Liver (tissue), 8 donors: ENCODE measurements at regions not wholly inside any gene's neighbourhood (a gene's known extent, or its start where the extent isn't known, plus 50 kb on each side); places are given as distances from the start of the nearest gene placed in this dataset.

Experiments
- DNase-seq: peaks from one replicate; pipeline ENCODE4 v3.0.0-alpha.2; 2017; ENCODE audit warnings: low spot score
- H3K27ac ChIP-seq, 2 donors: one replicate each; pipeline ENCODE4 v1.7.0; 2013; ENCODE audit warnings: inconsistent platforms in 2 of 2, low read length in 2 of 2, control low read depth in 1 of 2, low read depth in 1 of 2, mild to moderate bottlenecking in 1 of 2
- H3K27me3 ChIP-seq, 4 donors: one replicate each; pipeline versions ENCODE4 v1.6.1 to v1.7.0; 2013; ENCODE audit warnings: low read length in 3 of 4, inconsistent platforms in 1 of 4, mild to moderate bottlenecking in 1 of 4, moderate library complexity in 1 of 4; ENCODE audit not compliant: control insufficient read depth in 4 of 4, insufficient read depth in 4 of 4
- H3K36me3 ChIP-seq, 4 donors: one replicate each; pipeline versions ENCODE4 v1.6.1 to v1.7.0; 2013; ENCODE audit warnings: low read length in 3 of 4, mild to moderate bottlenecking in 3 of 4, low read depth in 1 of 4, moderate library complexity in 1 of 4; ENCODE audit not compliant: control insufficient read depth in 4 of 4, insufficient read depth in 3 of 4
- H3K4me1 ChIP-seq, 4 donors: one replicate each; pipeline versions ENCODE4 v1.6.1 to v1.7.0; 2013; ENCODE audit warnings: low read length in 3 of 4, mild to moderate bottlenecking in 3 of 4, moderate library complexity in 1 of 4; ENCODE audit not compliant: control insufficient read depth in 4 of 4, insufficient read depth in 4 of 4
- H3K4me3 ChIP-seq, 3 donors: one replicate each; pipeline versions ENCODE4 v1.6.1 to v1.7.0; 2013; ENCODE audit warnings: low read length in 3 of 3, control low read depth in 1 of 3, low read depth in 1 of 3, mild to moderate bottlenecking in 1 of 3
- H3K9ac ChIP-seq, 2 donors: one replicate each; pipeline ENCODE4 v1.7.0; 2013; ENCODE audit warnings: low read length in 2 of 2, mild to moderate bottlenecking in 2 of 2, moderate library complexity in 2 of 2, control low read depth in 1 of 2, low read depth in 1 of 2
- H3K9me3 ChIP-seq, 4 donors: one replicate each; pipeline versions ENCODE4 v1.6.1 to v1.7.0; 2013; ENCODE audit warnings: low read length in 3 of 4; ENCODE audit not compliant: control insufficient read depth in 4 of 4
- ATF3 ChIP-seq: IDR thresholded peaks from 2 replicates; pipeline ENCODE4 v1.6.1; 2016; ENCODE audit warnings: antibody characterized with exemption
- CTCF ChIP-seq: fragments of 150-350 bp; IDR thresholded peaks from 2 replicates; pipeline ENCODE4 v1.5.1; 2017; ENCODE audit warnings: improper control_type of control experiment, low read depth, low read length; ENCODE audit not compliant: missing input control
- EGR1 ChIP-seq, 2 donors: IDR thresholded peaks; 2 replicates each; pipeline ENCODE4 v1.6.1; 2016 to 2018; ENCODE audit warnings: antibody characterized with exemption in 2 of 2, low read depth in 2 of 2
- FOXA1 ChIP-seq: IDR thresholded peaks from 2 replicates; pipeline ENCODE4 v1.6.1; 2016; ENCODE audit warnings: antibody characterized with exemption
- FOXA2 ChIP-seq: IDR thresholded peaks from 2 replicates; pipeline ENCODE4 v1.6.1; 2016; ENCODE audit warnings: antibody characterized with exemption
- GABPA ChIP-seq, 2 donors: IDR thresholded peaks in 1 of 2; conservative IDR thresholded peaks in 1 of 2; 2 replicates each; pipeline ENCODE4 v1.6.1; 2016; ENCODE audit warnings: antibody characterized with exemption in 2 of 2, mild to moderate bottlenecking in 1 of 2, moderate library complexity in 1 of 2
- HNF4A ChIP-seq, 2 donors: conservative IDR thresholded peaks; 2 replicates each; pipeline ENCODE4 v1.6.1; 2016; ENCODE audit warnings: antibody characterized with exemption in 2 of 2, mild to moderate bottlenecking in 2 of 2
- HNF4G ChIP-seq: IDR thresholded peaks from 2 replicates; pipeline ENCODE4 v1.6.1; 2016; ENCODE audit warnings: antibody characterized with exemption
- JUND ChIP-seq, 2 donors: IDR thresholded peaks; 2 replicates each; pipeline ENCODE4 v1.6.1; 2016; ENCODE audit warnings: antibody characterized with exemption in 2 of 2
- MAX ChIP-seq: IDR thresholded peaks from 2 replicates; pipeline ENCODE4 v1.6.1; 2016; ENCODE audit warnings: antibody characterized with exemption
- NR2F2 ChIP-seq: IDR thresholded peaks from 2 replicates; pipeline ENCODE4 v1.6.1; 2016; ENCODE audit warnings: antibody characterized with exemption
- RAD21 ChIP-seq, 2 donors: IDR thresholded peaks; 2 replicates each; pipeline ENCODE4 v1.6.1; 2016; ENCODE audit warnings: antibody characterized with exemption in 2 of 2, mild to moderate bottlenecking in 2 of 2
- REST ChIP-seq: IDR thresholded peaks from 2 replicates; pipeline ENCODE4 v1.6.1; 2016; ENCODE audit warnings: antibody characterized with exemption, mild to moderate bottlenecking
- RXRA ChIP-seq, 2 donors: IDR thresholded peaks; 2 replicates each; pipeline ENCODE4 v1.6.1; 2017 to 2018; ENCODE audit warnings: antibody characterized with exemption in 2 of 2, mild to moderate bottlenecking in 1 of 2
- SP1 ChIP-seq: IDR thresholded peaks from 2 replicates; pipeline ENCODE4 v1.6.1; 2018; ENCODE audit warnings: antibody characterized with exemption, mild to moderate bottlenecking
- TAF1 ChIP-seq: conservative IDR thresholded peaks from 2 replicates; pipeline ENCODE4 v1.6.1; 2016; ENCODE audit warnings: antibody characterized with exemption, mild to moderate bottlenecking
- YY1 ChIP-seq: IDR thresholded peaks from 2 replicates; pipeline ENCODE4 v1.6.1; 2016; ENCODE audit warnings: antibody characterized with exemption, mild to moderate bottlenecking
- ZBTB33 ChIP-seq: IDR thresholded peaks from 2 replicates; pipeline ENCODE4 v1.6.1; 2016; ENCODE audit warnings: antibody characterized with exemption
- whole genome bisulfite sequencing: extraction: QIAGEN DNeasy Blood & Tissue Kit; methylation state at CpG from one replicate; pipeline ENCODE4 v1.1.7; 2013; 5-methylcytosine and 5-hydroxymethylcytosine counted together
- donor health status: healthy.
- donor health status: healthy.
- donor health status: healthy.
- donor health status: healthy.
- donor health status: healthy.

- H3K27me3 ChIP-seq: no peaks in the 10 kb centered on the region
- no peak overlapping the region for H3K9ac ChIP-seq
- 74% methylated on average over 5 of the region's 5 CpGs for WGBS
- H3K9me3 ChIP-seq: no peaks in the 10 kb centered on the region
- H3K4me1 ChIP-seq: no peaks in the 10 kb centered on the region
- H3K4me3 ChIP-seq: no peak overlapping the region
- TF ChIP-seq JUND (IDR thresholded peaks at IDR 0.05) (no peak), FOXA1 (no peak), MAX (no peak), RXRA (IDR thresholded peaks at IDR 0.05) (no peak), ZBTB33 (no peak), SP1 (no peak), GABPA (IDR thresholded peaks at IDR 0.05 in 1 of 2, conservative IDR thresholded peaks at IDR 0.05 in 1 of 2) (no peak), YY1 (no peak), FOXA2 (no peak), REST (no peak), CTCF (no peak), TAF1 (no peak), HNF4A (conservative IDR thresholded peaks at IDR 0.05) (no peak), EGR1 (IDR thresholded peaks at IDR 0.05; ENCODE audit: low read depth in 2 of 2) (no peak), NR2F2 (no peak), HNF4G (no peak), RAD21 (IDR thresholded peaks at IDR 0.05) (no peak), ATF3 (no peak)
- no peaks in the 10 kb centered on the region for H3K36me3 ChIP-seq
- H3K27ac ChIP-seq: no peak overlapping the region
- DNase-seq: no peak
Observed at GRCh38 chr13:104641309-104641708, 1575.1 kb upstream of the SLC10A2 start.

GRCh38 chr13:104635879-104636278 is 1569.7 kb upstream of the SLC10A2 start:
- Histone ChIP-seq H3K36me3 (no peaks in the 10 kb centered on the region), H3K9me3 (no peaks in the 10 kb centered on the region), H3K9ac (no peak overlapping the region), H3K4me1 (no peaks in the 10 kb centered on the region), H3K27me3 (no peaks in the 10 kb centered on the region), H3K27ac (no peak overlapping the region), H3K4me3 (no peak overlapping the region)
- DNase-seq: no peak
- no peak for TF ChIP-seq NR2F2
- TF ChIP-seq ZBTB33: no peak
- TF ChIP-seq MAX: no peak
- no peak for TF ChIP-seq GABPA (IDR thresholded peaks at IDR 0.05 in 1 of 2, conservative IDR thresholded peaks at IDR 0.05 in 1 of 2)
- TF ChIP-seq JUND (IDR thresholded peaks at IDR 0.05): no peak
- WGBS: 57% methylated on average over 5 of the region's 5 CpGs
